ENCODE measurements at regions not wholly inside any gene's neighbourhood (a gene's known extent, or its start where the extent isn't known, plus 50 kb on each side); places are given as distances from the start of the nearest gene placed in this dataset.

- no peak for DNase-seq
Observed at GRCh38 chr14:84674636-84675035, 855.3 kb upstream of the FLRT2 start.

- no peak for DNase-seq
Observed at GRCh38 chr14:84686550-84686949, 843.4 kb upstream of the FLRT2 start.

- no peak for DNase-seq
Observed at GRCh38 chr14:84688297-84689025, 841.5 kb upstream of the FLRT2 start.

- no peak for DNase-seq
Observed at GRCh38 chr14:84694161-84694560, 835.8 kb upstream of the FLRT2 start.

GRCh38 chr14:84704601-84705000 is 825.3 kb upstream of the FLRT2 start:
- no peak for DNase-seq

GRCh38 chr14:84707830-84708229 is 822.1 kb upstream of the FLRT2 start:
- DNase-seq = no peak

- DNase-seq = no peak
Observed at GRCh38 chr14:84708865-84709264, 821.1 kb upstream of the FLRT2 start.

GRCh38 chr14:84726471-84726870 is 803.5 kb upstream of the FLRT2 start:
- DNase-seq = no peak

GRCh38 chr14:84749191-84749955 is 780.6 kb upstream of the FLRT2 start:
- DNase-seq = no peak

- DNase-seq = no peak
Observed at GRCh38 chr14:84750284-84750683, 779.7 kb upstream of the FLRT2 start.

- no peak for DNase-seq
Observed at GRCh38 chr14:84750763-84751554, 779.0 kb upstream of the FLRT2 start.

- DNase-seq = no peak
Observed at GRCh38 chr14:84751745-84752144, 778.2 kb upstream of the FLRT2 start.

GRCh38 chr14:84760489-84761126 is 769.3 kb upstream of the FLRT2 start:
- no peak for DNase-seq

GRCh38 chr14:84767434-84767833 is 762.5 kb upstream of the FLRT2 start:
- no peak for DNase-seq

GRCh38 chr14:84770030-84770429 is 759.9 kb upstream of the FLRT2 start:
- no peak for DNase-seq

GRCh38 chr14:84777356-84777755 is 752.6 kb upstream of the FLRT2 start:
- no peak for DNase-seq

GRCh38 chr14:84782902-84783301 is 747.0 kb upstream of the FLRT2 start:
- no peak for DNase-seq

GRCh38 chr14:84783511-84783910 is 746.4 kb upstream of the FLRT2 start:
- no peak for DNase-seq

GRCh38 chr14:84785996-84786395 is 743.9 kb upstream of the FLRT2 start:
- no peak for DNase-seq

GRCh38 chr14:84789012-84789411 is 740.9 kb upstream of the FLRT2 start:
- no peak for DNase-seq

- no peak for DNase-seq
Observed at GRCh38 chr14:84792722-84793410, 737.1 kb upstream of the FLRT2 start.

GRCh38 chr14:84797326-84797725 is 732.6 kb upstream of the FLRT2 start:
- DNase-seq = no peak

GRCh38 chr14:84804468-84804867 is 725.5 kb upstream of the FLRT2 start:
- DNase-seq = no peak
